GM13977 (cell line): ENCODE measurements at regions not wholly inside any gene's neighbourhood (a gene's known extent, or its start where the extent isn't known, plus 50 kb on each side); places are given as distances from the start of the nearest gene placed in this dataset.

Experiments used
- DNase-seq: peaks from one replicate; pipeline ENCODE4 v3.0.0; 2012; ENCODE audit warnings: low spot score
- CTCF ChIP-seq: IDR thresholded peaks from 2 replicates; pipeline ENCODE4 v1.5.1; 2012; ENCODE audit warnings: mild to moderate bottlenecking, control low read depth; ENCODE audit not compliant: insufficient read depth; ENCODE audit errors: extremely low read depth, missing control alignments
- in situ Hi-C: fragments of 300-500 bp; cut with MboI; formaldehyde crosslinking; loops from one replicate; pipeline ENCODE4 v1.12.0; 2022; ENCODE audit warnings: low sequenced_read_pairs, low pct_unique_long_range_greater_than_20kb, mixed read lengths, inconsistent platforms; ENCODE audit not compliant: unreplicated experiment

GRCh38 chrX:129013574-129013973 lies 509.7 kb downstream of the SMARCA1 start:
- no peak for TF ChIP-seq CTCF
- in situ Hi-C loops, result no loop called here
- no peak for DNase-seq

GRCh38 chrX:129007631-129008030 lies 515.7 kb downstream of the SMARCA1 start:
- TF ChIP-seq CTCF, result no peak
- DNase-seq, result no peak
- in situ Hi-C loops, result no loop called here

GRCh38 chrX:129006491-129006890 lies 516.8 kb downstream of the SMARCA1 start:
- in situ Hi-C loops, result no loop called here
- no peak for TF ChIP-seq CTCF
- no peak for DNase-seq

GRCh38 chrX:129000797-129001196 lies 522.5 kb downstream of the SMARCA1 start:
- in situ Hi-C loops, result no loop called here
- no peak for TF ChIP-seq CTCF

GRCh38 chrX:129000018-129000417 lies 523.3 kb downstream of the SMARCA1 start:
- DNase-seq, result no peak
- no peak for TF ChIP-seq CTCF
- in situ Hi-C loops, result no loop called here

More at GRCh38 chrX:129000797-129001196, 522.5 kb downstream of the SMARCA1 start:
- DNase-seq, result no peak

- no peak for DNase-seq
- no peak for TF ChIP-seq CTCF
- in situ Hi-C loops, result no loop called here
These were observed 531.0 kb downstream of the SMARCA1 start for GRCh38 chrX:128992107-128992971.

GRCh38 chrX:128975745-128976144 lies 547.5 kb downstream of the SMARCA1 start:
- TF ChIP-seq CTCF, result peak; percentile 68
- in situ Hi-C loops, result no loop called here
- peak; percentile 17 for DNase-seq
